H1 (cell line): ENCODE measurements at regions not wholly inside any gene's neighbourhood (a gene's known extent, or its start where the extent isn't known, plus 50 kb on each side); places are given as distances from the start of the nearest gene placed in this dataset.

Experiments used
- CTCF ChIA-PET: fragments of 300-600 bp; sonication (Branson Sonifier 250); formaldehyde crosslinking; loops from one replicate; lab custom pipeline; 2021; ENCODE audit not compliant: partially characterized antibody; lab: Charles Lee
- POLR2A ChIA-PET: fragments of 300-600 bp; sonication (Branson Sonifier 250); formaldehyde crosslinking; loops from one replicate; lab custom pipeline; 2021; ENCODE audit warnings: inconsistent platforms; ENCODE audit not compliant: partially characterized antibody; lab: Charles Lee
- DNase-seq, 2 experiments: peaks; one replicate each; pipeline versions ENCODE4 v3.0.0 to v3.0.0-alpha.2; 2010 to 2022; ENCODE audit warnings: low spot score in 2 of 2, low read depth in 1 of 2, mixed read lengths in 1 of 2
- FAIRE-seq: peaks from 2 replicates; lab custom pipeline; 2011; peaks lifted over from hg19 to GRCh38; lab: Jason Lieb, UNC
- H2AFZ ChIP-seq: 2 replicates; pipeline ENCODE4 v1.8.1; 2012; ENCODE audit warnings: low read length, inconsistent platforms
- H2AK5ac ChIP-seq: 2 replicates; pipeline ENCODE4 v1.6.1; 2013; ENCODE audit warnings: low read depth, low read length
- H2BK120ac ChIP-seq: replicated peaks from 2 replicates; pipeline ENCODE3; 2013; ENCODE audit warnings: low read depth, low read length, inconsistent platforms
- H2BK12ac ChIP-seq: 2 replicates; pipeline ENCODE4 v1.6.1; 2013; ENCODE audit warnings: low read depth, low read length
- H2BK15ac ChIP-seq: 2 replicates; pipeline ENCODE4 v1.6.1; 2013; ENCODE audit warnings: low read length
- H2BK20ac ChIP-seq: 2 replicates; pipeline ENCODE4 v1.6.1; 2013; ENCODE audit warnings: low read length
- H2BK5ac ChIP-seq: 2 replicates; pipeline ENCODE4 v1.6.1; 2013; ENCODE audit warnings: low read depth, low read length
- H3K14ac ChIP-seq: 2 replicates; pipeline ENCODE4 v1.6.1; 2013; ENCODE audit warnings: inconsistent platforms; ENCODE audit not compliant: insufficient read length
- H3K18ac ChIP-seq: 2 replicates; pipeline ENCODE4 v1.6.1; 2013; ENCODE audit warnings: low read length; ENCODE audit errors: extremely low read depth
- H3K23ac ChIP-seq: 2 replicates; pipeline ENCODE4 v1.6.1; 2013; ENCODE audit warnings: inconsistent platforms; ENCODE audit not compliant: insufficient read length
- H3K23me2 ChIP-seq: 2 replicates; pipeline ENCODE4 v1.6.1; 2013; ENCODE audit warnings: low read depth, low read length
- H3K27ac ChIP-seq: 2 replicates; pipeline ENCODE4 v1.6.1; 2011; ENCODE audit warnings: low read depth, low read length, inconsistent platforms
- H3K27me3 ChIP-seq, 4 experiments: replicated peaks in 1 of 4; 1 replicate in 1 of 4; 2 replicates in 3 of 4; pipeline versions ENCODE4 v1.6.1 to v1.8.1; 2011 to 2013; ENCODE audit warnings: low read length in 3 of 4, mild to moderate bottlenecking in 3 of 4, inconsistent platforms in 2 of 4, mixed read lengths in 2 of 4, moderate library complexity in 1 of 4; ENCODE audit not compliant: control insufficient read depth in 3 of 4, insufficient read depth in 3 of 4; ENCODE audit errors: extremely low read depth in 1 of 4
- H3K36me3 ChIP-seq, 4 experiments: 2 replicates each; pipeline versions ENCODE4 v1.6.1 to v1.8.1; 2011 to 2013; ENCODE audit warnings: mild to moderate bottlenecking in 4 of 4, low read length in 3 of 4, moderate library complexity in 2 of 4, control low read depth in 1 of 4, inconsistent platforms in 1 of 4; ENCODE audit not compliant: insufficient read depth in 4 of 4, control insufficient read depth in 2 of 4
- H3K4ac ChIP-seq: replicated peaks from 2 replicates; pipeline ENCODE3; 2013; ENCODE audit warnings: low read length, low read depth, mixed read lengths, inconsistent platforms; ENCODE audit not compliant: insufficient read length
- H3K4me1 ChIP-seq, 4 experiments: replicated peaks in 1 of 4; 1 replicate in 1 of 4; 2 replicates in 3 of 4; pipeline versions ENCODE4 v1.6.1 to v1.8.1; 2011 to 2013; ENCODE audit warnings: low read length in 3 of 4, inconsistent platforms in 2 of 4, mixed read lengths in 1 of 4; ENCODE audit not compliant: insufficient read depth in 4 of 4, control insufficient read depth in 3 of 4
- H3K4me2 ChIP-seq, 2 experiments: 2 replicates each; pipeline versions ENCODE4 v1.6.1 to v1.8.1; 2011 to 2013; ENCODE audit warnings: low read depth in 2 of 2, low read length in 2 of 2, control low read depth in 1 of 2, inconsistent platforms in 1 of 2, mild to moderate bottlenecking in 1 of 2; ENCODE audit not compliant: insufficient read depth in 1 of 2
- H3K4me3 ChIP-seq, 4 experiments: fragments of 200-600, 300-600 bp in 1 of 4; sonication (generic), shearing (Covaris generic), sonication (Bioruptor Twin) in 1 of 4; 2 replicates each; pipeline versions ENCODE4 v1.5.1 to v1.8.1; 2011 to 2016; ENCODE audit warnings: low read length in 4 of 4, low read depth in 3 of 4, control low read depth in 2 of 4, inconsistent platforms in 2 of 4, mild to moderate bottlenecking in 2 of 4, mixed read lengths in 1 of 4, moderate library complexity in 1 of 4; ENCODE audit not compliant: insufficient read depth in 2 of 4; ENCODE audit errors: extremely low read depth in 1 of 4
- H3K56ac ChIP-seq: replicated peaks from 2 replicates; pipeline ENCODE3; 2013; ENCODE audit warnings: low read depth, mild to moderate bottlenecking, mixed read lengths, low read length, inconsistent platforms; ENCODE audit not compliant: insufficient read length
- H3K79me1 ChIP-seq: 2 replicates; pipeline ENCODE4 v1.6.1; 2013; ENCODE audit warnings: low read depth, low read length, control low read depth
- H3K79me2 ChIP-seq, 2 experiments: 2 replicates each; pipeline versions ENCODE4 v1.6.1 to v1.8.1; 2012 to 2013; ENCODE audit warnings: low read length in 2 of 2, mild to moderate bottlenecking in 2 of 2, inconsistent platforms in 1 of 2; ENCODE audit not compliant: insufficient read depth in 2 of 2, control insufficient read depth in 1 of 2
- H3K9ac ChIP-seq, 4 experiments: replicated peaks in 1 of 4; 1 replicate in 1 of 4; 2 replicates in 3 of 4; pipeline versions ENCODE4 v1.6.1 to v1.8.1; 2011 to 2013; ENCODE audit warnings: low read depth in 3 of 4, low read length in 3 of 4, control low read depth in 2 of 4, mild to moderate bottlenecking in 2 of 4, moderate library complexity in 2 of 4, inconsistent platforms in 1 of 4; ENCODE audit errors: extremely low read depth in 1 of 4
- H3K9me3 ChIP-seq, 2 experiments: 2 replicates each; pipeline versions ENCODE4 v1.6.1 to v1.8.1; 2012 to 2013; ENCODE audit warnings: mild to moderate bottlenecking in 2 of 2, moderate library complexity in 2 of 2, control low read depth in 1 of 2, inconsistent platforms in 1 of 2, low read depth in 1 of 2, low read length in 1 of 2, mixed read lengths in 1 of 2; ENCODE audit not compliant: insufficient read depth in 2 of 2
- H4K20me1 ChIP-seq, 2 experiments: replicated peaks in 1 of 2; 2 replicates each; pipeline versions ENCODE3 to v1.8.1; 2011 to 2013; ENCODE audit warnings: inconsistent platforms in 2 of 2, low read length in 2 of 2, mild to moderate bottlenecking in 1 of 2; ENCODE audit not compliant: insufficient read depth in 2 of 2, control insufficient read depth in 1 of 2
- H4K5ac ChIP-seq: 2 replicates; pipeline ENCODE4 v1.6.1; 2013; ENCODE audit warnings: low read length, low read depth, mixed read lengths, inconsistent platforms; ENCODE audit not compliant: insufficient read length
- H4K8ac ChIP-seq: 2 replicates; pipeline ENCODE4 v1.8.0; 2013; ENCODE audit warnings: mild to moderate bottlenecking, moderate library complexity, low read length, inconsistent platforms; ENCODE audit not compliant: insufficient read depth; ENCODE audit errors: extremely low read depth
- H4K91ac ChIP-seq: replicated peaks from 2 replicates; pipeline ENCODE3; 2013; ENCODE audit warnings: low read length, mixed read lengths, inconsistent platforms; ENCODE audit not compliant: insufficient read length
- ASH2L ChIP-seq: fragments of 200-600, 300-600 bp; sonication (generic); IDR thresholded peaks from one replicate; pipeline ENCODE4 v1.7.1; 2017; ENCODE audit warnings: low read length
- BCL11A ChIP-seq, 2 experiments: IDR thresholded peaks; one replicate each; pipeline ENCODE4 v1.6.1; 2011; ENCODE audit warnings: low read depth in 2 of 2, low read length in 2 of 2, mild to moderate bottlenecking in 2 of 2
- CBX8 ChIP-seq: fragments of 300-800, 300-1000 bp; sonication (generic); IDR thresholded peaks from 2 replicates; pipeline ENCODE4 v1.7.1; 2016; ENCODE audit warnings: low read depth, low read length, borderline replicate concordance
- EGR1 ChIP-seq: IDR thresholded peaks from 2 replicates; pipeline ENCODE4 v1.6.1; 2011; ENCODE audit warnings: low read depth, low read length, borderline replicate concordance
- KDM1A ChIP-seq: fragments of 200-600, 300-600 bp; sonication (generic); IDR thresholded peaks from 2 replicates; pipeline ENCODE4 v1.7.1; 2016; ENCODE audit warnings: mild to moderate bottlenecking, low read length, borderline replicate concordance
- KDM4A ChIP-seq: IDR thresholded peaks from one replicate; pipeline ENCODE4 v1.7.1; 2012; ENCODE audit warnings: low read depth, mild to moderate bottlenecking, moderate library complexity, low read length, inconsistent platforms; ENCODE audit not compliant: severe bottlenecking
- MAX ChIP-seq: IDR thresholded peaks from 2 replicates; pipeline ENCODE4 v1.6.1; 2012; ENCODE audit warnings: inconsistent platforms
- NANOG ChIP-seq: IDR thresholded peaks from 2 replicates; pipeline ENCODE4 v1.6.1; 2011; ENCODE audit warnings: low read length, low read depth, mild to moderate bottlenecking, inconsistent platforms; ENCODE audit not compliant: insufficient read depth, poor library complexity, severe bottlenecking
- PHF8 ChIP-seq: fragments of 200-600 bp; sonication (generic); conservative IDR thresholded peaks from 2 replicates; pipeline ENCODE4 v1.7.1; 2012; ENCODE audit warnings: low read depth, mild to moderate bottlenecking, inconsistent platforms, low read length, moderate library complexity
- POU5F1 ChIP-seq: IDR thresholded peaks from 2 replicates; pipeline ENCODE4 v1.6.1; 2011; ENCODE audit warnings: low read depth, mild to moderate bottlenecking, low read length, moderate library complexity
- RBBP5 ChIP-seq: IDR thresholded peaks from 2 replicates; pipeline ENCODE4 v1.7.1; 2012; ENCODE audit warnings: low read depth, mild to moderate bottlenecking, inconsistent platforms, low read length, moderate library complexity, borderline replicate concordance
- RNF2 ChIP-seq: fragments of 200-900, 300-1000 bp; sonication (generic); IDR thresholded peaks from 2 replicates; pipeline ENCODE4 v1.7.1; 2016; ENCODE audit warnings: borderline replicate concordance, low read depth, mild to moderate bottlenecking, antibody characterized with exemption, low read length; ENCODE audit not compliant: poor library complexity, severe bottlenecking; ENCODE audit errors: missing control alignments
- SAP30 ChIP-seq: fragments of 300-600 bp; sonication (generic); IDR thresholded peaks from 2 replicates; pipeline ENCODE4 v1.7.1; 2012; ENCODE audit warnings: low read length, moderate library complexity, mild to moderate bottlenecking, inconsistent platforms; ENCODE audit not compliant: insufficient read depth, insufficient replicate concordance
- SIX5 ChIP-seq: IDR thresholded peaks from 2 replicates; pipeline ENCODE4 v1.6.1; 2011; ENCODE audit warnings: mild to moderate bottlenecking, low read depth, low read length
- SP4 ChIP-seq: IDR thresholded peaks from 2 replicates; pipeline ENCODE4 v1.6.1; 2012; ENCODE audit warnings: low read length, inconsistent platforms
- WGBS, 2 experiments: shearing (Covaris generic) in 1 of 2; methylation state at CpG; one replicate each; pipeline versions ENCODE4 v1.1.6 to v1.1.7; 2013 to 2015; ENCODE audit warnings: low lambda C conversion rate in 2 of 2, mixed read lengths in 2 of 2, inconsistent platforms in 1 of 2, low coverage in 1 of 2, missing lambda C conversion rate in 1 of 2; ENCODE audit not compliant: insufficient replicate concordance in 2 of 2, insufficient coverage in 1 of 2, insufficient read length in 1 of 2; ENCODE audit errors: extremely low coverage in 1 of 2, missing lambda C conversion rate in 1 of 2; 5-methylcytosine and 5-hydroxymethylcytosine counted together

GRCh38 chr7:79598351-79598750, 144.9 kb upstream of the MAGI2 start:
- 89% methylated on average over 3 of the region's 3 CpGs; no CpG with 5 or more reads in 1 of the 2 experiments for WGBS, 2 experiments
- ChIA-PET POLR2A (no interaction called here), CTCF (no interaction called here)
- Histone ChIP-seq H4K8ac (no peak overlapping the region), H3K4me1 (no peaks in the 10 kb centered on the region), H2BK15ac (no peak overlapping the region), H2AK5ac (no peak overlapping the region), H3K4me3 (no peak overlapping the region), H3K9me3 (no peaks in the 10 kb centered on the region), H3K23ac (no peak overlapping the region), H2BK20ac (no peak overlapping the region), H3K27ac (no peak overlapping the region), H3K79me1 (no peaks in the 10 kb centered on the region), H2BK120ac (no peak overlapping the region), H3K4me2 (no peak overlapping the region), H3K9ac (no peak overlapping the region), H3K36me3 (no peaks in the 10 kb centered on the region), H3K4ac (no peak overlapping the region), H4K20me1 (no peaks in the 10 kb centered on the region), H3K14ac (no peak overlapping the region), H4K91ac (no peak overlapping the region), H3K23me2 (no peaks in the 10 kb centered on the region), H3K79me2 (no peaks in the 10 kb centered on the region), H2BK12ac (no peak overlapping the region), H3K56ac (no peak overlapping the region), H2BK5ac (no peak overlapping the region), H2AFZ (no peak overlapping the region), H3K18ac (no peak overlapping the region), H3K27me3 (no peaks in the 10 kb centered on the region), H4K5ac (no peak overlapping the region)
- DNase-seq, result no peak
- no peak for TF ChIP-seq POU5F1
- no peak for TF ChIP-seq KDM4A
- TF ChIP-seq CBX8, result no peak
- TF ChIP-seq SIX5, result no peak
- TF ChIP-seq SAP30, result no peak
- no peak for TF ChIP-seq KDM1A
- TF ChIP-seq NANOG, result no peak
- no peak for TF ChIP-seq SP4
- no peak for TF ChIP-seq BCL11A (IDR thresholded peaks at IDR 0.05; ENCODE audit: low read depth in 2 of 2, low read length in 2 of 2)
- TF ChIP-seq EGR1, result no peak
- TF ChIP-seq MAX, result no peak
- no peak for TF ChIP-seq RNF2
- no peak for TF ChIP-seq RBBP5
- no peak for TF ChIP-seq ASH2L
- TF ChIP-seq PHF8, result no peak
- no peak for FAIRE-seq
